HG02981 (cell line): ENCODE measurements at regions not wholly inside any gene's neighbourhood (a gene's known extent, or its start where the extent isn't known, plus 50 kb on each side); places are given as distances from the start of the nearest gene placed in this dataset.
"Not testable (repeated sequence)": the region's sequence is repeated elsewhere in the genome, so short reads cannot be mapped to it uniquely, and the experiment has no call there.

Experiments used
- ATAC-seq: cut with Tn5 transposase; IDR thresholded peaks from one replicate; pipeline ENCODE4 v1.9.1; 2021; ENCODE audit warnings: mild to moderate bottlenecking, moderate library complexity; ENCODE audit not compliant: unreplicated experiment

DNA sequence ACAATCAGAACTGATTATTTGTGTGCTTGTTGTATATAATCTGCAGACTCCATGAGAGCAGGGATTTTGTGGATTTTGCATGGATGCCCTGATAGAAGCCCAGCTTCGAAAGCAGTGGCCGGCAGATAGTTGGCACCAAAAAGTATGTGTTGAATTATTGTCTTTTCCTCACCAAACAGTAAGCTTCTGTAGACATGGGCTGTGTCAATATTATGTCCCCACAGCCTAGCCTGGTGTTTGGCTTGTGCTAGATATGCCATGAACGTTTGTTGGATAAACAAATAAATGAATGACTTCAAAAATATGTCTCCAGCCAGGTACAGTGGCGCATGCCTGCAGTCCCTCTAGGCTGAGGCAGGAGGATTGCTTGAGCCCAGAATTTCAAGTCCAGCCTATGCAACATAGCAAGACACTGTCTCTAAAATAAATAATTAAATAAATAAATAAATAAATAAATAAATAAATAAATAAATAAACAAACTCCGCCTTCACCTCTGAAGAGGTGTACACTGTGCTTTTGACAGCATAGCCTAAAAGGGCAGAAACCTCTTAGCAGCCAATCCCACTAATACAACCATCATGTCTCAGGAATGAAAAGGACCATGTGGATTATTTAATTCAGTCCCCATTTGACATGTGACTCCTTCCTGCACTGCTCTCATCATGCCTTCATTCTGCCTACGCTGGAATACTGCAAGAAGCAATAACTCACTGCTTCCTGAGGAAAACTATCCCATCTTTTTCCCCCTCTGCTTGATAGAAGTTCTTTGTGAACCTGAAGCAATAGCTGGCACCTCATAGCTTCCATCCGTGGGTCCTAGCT, 335.2 kb downstream of the FBXW7 start:
- no peak for ATAC-seq

DNA sequence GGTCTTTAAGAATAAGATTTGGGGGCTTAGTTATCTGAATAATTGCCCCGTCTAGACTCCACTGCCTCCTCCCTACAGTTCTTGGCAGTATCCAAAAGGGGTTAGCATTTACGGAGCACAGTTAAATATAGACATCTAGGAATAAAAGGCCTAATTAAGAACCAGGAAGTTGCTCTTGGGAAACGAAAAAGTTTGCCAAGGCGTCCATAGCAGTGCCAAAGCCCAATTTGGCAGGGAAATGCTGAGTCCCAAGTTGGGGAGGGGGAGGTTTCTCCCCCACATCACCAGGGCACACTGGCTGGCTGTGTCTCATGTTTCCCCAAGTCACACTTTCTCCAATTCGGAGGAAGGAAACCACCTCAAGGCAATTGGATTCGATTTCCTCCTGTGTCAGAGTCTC, 338.7 kb downstream of the FBXW7 start:
- no peak for ATAC-seq

DNA sequence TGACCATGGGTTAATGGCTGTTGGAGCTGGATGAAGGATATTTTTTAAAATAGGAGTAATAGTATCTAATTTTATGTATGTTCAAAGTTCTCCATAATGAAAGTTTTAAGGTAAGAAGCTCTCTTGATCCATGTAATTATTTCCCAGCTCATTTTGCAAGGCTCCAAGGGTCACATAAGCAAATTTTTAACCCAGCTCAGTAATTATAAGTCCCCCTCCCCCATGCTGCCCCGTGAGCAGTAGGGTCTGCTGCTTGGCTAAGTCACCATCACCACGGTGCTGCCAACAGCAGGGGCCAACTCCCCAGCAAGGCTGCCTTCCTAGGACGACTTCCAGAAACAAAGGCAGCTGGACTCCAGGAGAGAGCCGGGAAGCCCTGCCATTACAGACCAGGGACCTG, 340.0 kb downstream of the FBXW7 start:
- no peak for ATAC-seq

DNA sequence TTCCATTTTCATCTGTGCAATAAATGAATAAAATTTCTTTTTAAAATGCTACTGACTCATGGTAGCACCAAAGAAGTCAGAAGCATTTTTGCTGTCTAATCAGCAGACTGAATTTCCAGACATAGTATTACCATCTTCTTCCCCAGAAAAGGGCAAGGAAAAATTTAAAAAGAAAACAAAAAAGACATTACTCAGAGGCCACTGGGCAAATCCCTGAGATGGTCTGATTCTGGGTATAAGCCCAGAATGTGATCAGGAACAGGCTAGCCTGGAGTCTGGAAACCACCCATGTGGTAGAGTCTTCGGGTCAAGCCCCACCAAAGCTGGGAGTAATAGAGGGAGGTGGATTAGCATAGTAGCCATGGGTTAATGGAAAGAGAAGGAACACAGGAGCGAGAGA, 342.8 kb downstream of the FBXW7 start:
- no peak for ATAC-seq

DNA sequence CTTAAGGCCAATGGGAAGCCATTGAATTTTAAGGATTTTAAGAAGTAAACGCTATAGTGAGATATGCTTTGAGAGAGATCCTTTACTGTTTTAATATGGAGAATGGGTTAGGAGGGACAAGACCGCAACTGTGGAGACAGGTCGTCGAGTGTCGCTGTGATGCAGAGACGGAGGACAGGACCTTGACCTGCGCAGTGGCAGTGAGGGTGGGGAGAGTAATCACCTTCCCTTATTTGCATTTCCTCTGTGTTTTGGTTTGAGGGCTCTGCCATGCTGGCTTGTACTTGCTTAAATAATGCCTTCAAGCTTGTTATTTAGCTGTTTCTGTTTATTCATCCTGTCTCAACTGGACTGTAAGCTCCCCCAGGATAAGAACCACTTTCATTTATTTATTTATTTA, 345.0 kb downstream of the FBXW7 start:
- no peak for ATAC-seq

DNA sequence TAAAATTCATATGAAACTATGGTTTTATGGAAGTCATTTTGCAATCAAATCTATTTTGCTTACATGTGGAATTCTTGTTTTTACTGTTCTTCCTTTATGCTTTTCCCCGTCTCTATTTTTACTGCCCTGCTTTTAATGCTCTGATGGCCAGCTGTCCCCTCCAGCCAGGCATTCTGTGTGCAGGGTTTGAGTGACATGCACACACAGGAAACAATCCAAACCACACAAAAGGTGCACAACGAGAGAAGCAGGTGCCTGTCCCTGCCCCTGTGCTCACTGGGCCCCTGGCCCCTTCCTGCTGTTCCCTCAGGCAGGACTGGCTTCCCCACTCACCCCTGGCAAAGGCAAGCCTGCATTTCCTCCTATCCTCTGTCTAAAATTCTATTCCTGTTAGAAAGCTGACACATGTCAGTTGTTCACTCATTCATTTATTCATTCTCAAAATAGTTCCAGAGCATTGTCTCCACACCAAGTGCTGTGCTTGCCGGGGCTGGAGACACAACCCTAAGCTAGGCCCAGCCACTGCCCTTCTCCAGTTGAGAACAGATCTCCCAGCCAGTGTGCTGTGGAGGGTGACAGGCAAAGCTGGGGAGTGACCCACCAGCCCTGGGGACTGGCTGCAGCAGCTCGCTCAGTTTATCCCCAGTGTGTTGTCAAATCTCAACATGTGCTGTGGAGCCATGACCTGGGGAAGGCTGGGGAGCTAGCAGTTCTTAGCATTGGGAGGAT, 346.3 kb downstream of the FBXW7 start:
- ATAC-seq, result peak; percentile 60

DNA sequence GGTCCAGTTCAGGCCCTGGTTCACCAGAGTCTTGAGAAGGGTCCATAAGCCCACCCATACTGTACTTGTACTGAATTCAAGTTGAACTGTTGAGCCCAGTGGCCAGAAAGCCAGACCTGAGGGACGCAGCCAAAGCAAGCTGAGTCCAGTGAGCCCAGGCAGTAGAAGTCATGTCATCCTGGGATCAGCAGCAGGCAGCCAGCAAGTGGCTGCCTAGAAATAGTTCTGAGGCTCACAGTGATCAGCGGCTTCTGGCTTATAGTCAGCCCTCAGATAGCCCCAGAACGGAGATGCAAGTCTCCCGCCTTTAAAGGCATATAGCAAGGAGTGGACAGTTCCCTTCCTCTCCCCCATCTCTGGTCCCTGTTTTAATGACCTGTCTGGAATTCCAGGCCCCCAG, 347.1 kb downstream of the FBXW7 start:
- no peak for ATAC-seq

DNA sequence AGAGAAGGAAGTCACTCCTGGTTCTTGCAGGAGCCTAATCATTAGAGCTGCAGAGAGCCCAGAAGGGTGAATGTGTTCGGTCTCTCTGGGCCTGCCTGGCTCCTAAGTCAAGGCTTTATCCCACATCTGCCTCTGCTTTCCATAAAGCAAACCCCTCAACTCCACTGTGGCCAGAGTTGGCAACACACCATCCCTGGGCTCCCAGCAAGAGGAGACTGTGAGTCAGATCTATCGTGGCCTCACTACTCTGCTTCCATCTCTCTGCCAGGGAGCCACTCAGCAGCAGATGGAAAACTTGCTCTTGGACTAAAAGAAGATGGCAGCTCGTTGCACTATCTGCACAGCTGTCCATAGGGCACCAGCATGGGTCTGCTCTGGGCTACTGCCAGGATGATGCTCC, 348.2 kb downstream of the FBXW7 start:
- ATAC-seq, result no peak

DNA sequence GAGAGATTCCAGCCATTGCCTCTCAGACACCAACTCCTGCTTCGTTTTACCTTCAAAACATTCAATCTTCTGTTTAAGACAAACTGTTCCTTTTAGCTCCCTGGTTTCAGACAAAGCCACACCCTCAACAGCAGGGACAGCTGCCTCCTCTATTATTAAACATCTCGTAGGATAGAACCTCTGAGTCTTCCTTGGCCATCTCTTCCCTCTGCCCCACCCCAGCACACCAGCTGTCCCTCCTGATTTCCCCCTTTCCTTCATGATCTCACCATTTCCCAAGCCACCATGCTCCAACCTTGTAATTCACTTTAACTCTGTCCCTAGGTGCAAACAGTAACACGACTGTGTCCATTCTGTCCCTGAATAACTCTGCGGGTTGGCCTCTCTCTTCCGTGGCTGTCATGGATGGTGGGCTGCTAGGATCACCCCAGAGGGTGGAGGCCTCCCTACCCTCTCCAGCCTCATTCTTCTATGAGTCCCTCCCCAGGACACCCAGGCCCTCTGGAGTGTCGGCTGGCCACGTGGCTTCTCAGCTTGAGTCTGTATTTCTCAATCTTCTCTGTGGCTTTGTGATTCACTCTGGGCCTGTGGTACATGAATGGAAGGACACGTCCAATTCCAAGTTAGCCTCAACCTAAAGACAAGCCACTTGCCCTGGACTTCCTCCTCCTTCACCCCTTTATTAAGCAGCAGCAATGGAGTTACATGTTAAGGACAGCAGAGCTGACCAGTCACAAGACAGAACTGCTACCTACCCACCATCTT, 349.9 kb downstream of the FBXW7 start:
- ATAC-seq, result no peak

DNA sequence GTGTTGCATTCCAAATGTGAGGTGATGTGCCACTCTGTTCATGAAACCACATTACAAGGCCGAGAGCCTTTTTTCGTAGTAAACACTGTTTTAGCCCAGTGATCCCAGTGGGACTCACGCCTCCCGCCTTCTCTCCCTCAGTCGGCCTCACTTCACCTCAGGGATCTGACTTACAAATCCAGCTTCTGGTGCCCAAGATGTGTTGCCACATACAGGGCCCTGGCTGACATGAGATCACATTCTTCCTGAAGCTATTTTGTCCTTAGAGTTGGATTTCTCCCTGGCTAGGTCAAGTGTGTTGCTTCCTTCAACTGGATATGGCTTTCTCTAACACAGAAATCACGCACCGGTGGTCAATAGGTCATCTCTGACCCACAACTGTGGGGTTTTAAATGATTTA, 354.7 kb downstream of the FBXW7 start:
- ATAC-seq, result no peak

DNA sequence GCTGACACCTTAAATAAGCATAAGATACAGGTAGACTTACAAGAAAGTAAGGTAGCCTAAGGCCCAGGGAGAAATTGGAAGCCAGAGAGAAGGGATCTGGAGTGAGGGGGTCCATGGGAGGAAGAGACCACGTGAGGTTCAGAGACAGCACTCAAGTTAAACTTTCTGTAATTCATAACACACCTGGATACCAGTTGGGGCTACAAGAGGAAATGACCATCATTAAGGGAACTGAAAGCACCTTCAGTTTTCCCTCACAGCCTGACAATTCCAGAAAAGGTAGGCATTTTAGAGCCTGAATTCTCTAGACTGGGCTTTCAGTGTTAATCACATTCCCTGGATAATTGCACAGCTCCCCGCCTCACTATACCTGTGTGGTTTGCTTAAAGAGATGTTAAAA, 355.5 kb downstream of the FBXW7 start:
- ATAC-seq, result no peak

DNA sequence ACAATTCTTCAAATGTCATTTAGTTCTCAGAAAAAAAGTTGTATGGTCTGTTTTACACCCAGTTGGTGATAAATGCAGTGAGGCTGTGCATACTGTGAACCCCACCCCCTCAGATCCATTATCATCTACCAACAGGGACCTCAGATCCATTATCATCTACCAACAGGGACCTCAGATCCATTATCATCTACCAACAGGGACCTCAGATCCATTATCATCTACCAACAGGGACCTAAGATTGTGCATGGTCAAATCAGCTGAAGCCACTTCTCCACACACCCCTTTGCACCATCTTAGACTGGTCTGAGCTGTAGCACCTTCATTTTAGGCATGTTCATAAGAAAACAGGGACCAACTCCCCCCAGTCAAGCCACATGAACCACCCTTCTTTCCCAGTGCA, 358.4 kb downstream of the FBXW7 start:
- ATAC-seq, result not testable (repeated sequence)

DNA sequence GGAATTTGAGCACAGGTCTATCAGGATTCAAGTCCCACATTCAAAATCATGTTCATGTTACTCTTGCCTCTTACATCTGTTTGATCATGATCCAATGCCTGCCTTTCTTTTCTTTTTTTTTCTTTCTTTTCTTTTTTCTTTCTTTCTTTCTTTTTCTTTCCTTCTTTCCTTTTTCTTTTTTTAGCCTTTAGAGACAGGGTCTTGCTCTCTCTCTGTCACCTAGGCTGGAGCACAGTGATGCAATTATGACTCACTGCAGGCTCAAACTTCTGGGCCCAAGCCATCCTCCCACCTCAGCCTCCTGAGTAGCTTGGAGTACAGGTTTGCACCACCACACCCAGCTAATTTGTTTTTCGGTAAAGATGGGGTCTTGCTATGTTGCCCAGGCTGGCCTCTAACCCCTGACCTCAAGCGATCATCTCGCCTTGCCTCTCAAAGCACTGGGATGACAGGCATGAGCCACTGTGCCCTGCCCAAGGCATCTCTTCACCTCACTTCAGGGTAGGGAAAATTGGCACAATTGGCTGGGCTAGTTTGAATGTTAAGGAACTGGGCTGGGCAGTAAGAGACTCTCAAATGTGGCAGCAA, 359.2 kb downstream of the FBXW7 start:
- ATAC-seq, result no peak

DNA sequence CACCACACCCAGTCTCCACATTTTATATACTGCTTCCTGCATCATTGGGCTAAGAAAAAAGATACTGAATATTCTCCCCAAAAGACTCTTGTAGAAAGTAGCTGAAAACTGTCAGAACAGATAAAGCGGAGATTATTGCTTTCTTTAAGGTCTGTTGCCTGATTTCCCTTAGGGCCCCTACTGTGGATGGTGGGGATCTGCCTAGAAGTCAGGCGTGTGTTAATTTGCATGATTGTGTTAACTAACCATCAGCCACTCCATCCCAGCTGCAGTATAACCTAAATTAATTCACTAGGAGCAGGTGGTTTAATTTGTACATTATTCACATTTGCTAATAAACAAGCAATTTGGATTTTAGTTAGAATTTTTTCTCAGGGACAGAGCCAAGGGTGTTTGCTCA, 360.3 kb downstream of the FBXW7 start:
- no peak for ATAC-seq

DNA sequence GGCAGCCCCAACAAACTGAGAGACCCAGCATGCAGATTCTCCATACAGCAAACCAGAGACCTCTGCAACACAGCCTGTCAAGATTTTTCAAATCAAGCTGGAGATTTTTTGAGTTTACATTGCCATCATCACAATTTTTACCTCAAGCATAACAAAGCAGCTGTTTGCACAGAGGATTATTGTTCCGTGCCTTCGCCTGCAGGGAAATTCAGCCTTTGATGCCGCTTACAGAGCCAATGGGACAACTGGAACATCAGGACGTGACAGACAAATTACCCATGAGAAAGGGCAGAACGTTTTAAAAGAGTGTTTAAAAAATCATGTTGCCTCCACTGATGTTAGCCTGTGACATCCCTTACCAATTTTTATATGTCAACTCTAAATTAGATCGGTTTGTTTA, 363.7 kb downstream of the FBXW7 start:
- ATAC-seq, result no peak

DNA sequence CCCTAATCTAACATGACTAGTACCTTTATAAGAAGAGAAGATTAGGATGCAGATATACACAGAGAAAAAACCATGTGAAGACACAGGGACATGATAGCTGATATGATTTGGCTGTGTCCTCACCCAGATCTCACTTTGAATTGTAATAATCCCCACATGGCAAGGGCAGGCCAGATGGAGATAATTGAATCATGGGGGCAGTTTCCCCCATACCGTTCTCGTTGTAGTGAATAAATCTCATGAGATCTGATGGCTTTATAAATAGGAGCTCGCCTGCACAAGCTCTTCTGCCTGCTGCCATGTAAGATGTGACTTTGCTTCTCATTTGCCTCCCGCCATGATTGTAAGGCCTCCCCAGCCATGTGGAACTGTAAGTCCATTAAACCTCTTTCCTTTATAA, 364.3 kb downstream of the FBXW7 start:
- no peak for ATAC-seq

DNA sequence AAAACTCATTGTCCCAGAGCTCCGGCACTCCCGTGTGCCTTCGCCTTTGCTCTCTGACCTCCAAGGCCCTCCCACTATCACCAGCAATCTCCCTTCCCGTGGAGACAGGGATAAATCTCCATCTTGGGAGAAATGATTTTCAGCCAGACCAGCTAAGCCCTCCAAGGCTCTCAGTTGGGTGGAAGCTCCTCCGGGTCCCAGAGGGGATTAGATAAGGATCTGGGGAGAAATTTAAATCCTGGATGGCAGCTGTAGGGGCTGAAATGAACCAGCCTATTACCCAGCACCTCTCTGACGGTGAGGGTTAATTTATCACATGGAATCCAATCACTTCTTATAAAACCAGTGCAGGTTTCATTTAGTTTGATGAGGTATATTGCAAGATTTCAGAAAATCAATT, 366.2 kb downstream of the FBXW7 start:
- ATAC-seq, result no peak

DNA sequence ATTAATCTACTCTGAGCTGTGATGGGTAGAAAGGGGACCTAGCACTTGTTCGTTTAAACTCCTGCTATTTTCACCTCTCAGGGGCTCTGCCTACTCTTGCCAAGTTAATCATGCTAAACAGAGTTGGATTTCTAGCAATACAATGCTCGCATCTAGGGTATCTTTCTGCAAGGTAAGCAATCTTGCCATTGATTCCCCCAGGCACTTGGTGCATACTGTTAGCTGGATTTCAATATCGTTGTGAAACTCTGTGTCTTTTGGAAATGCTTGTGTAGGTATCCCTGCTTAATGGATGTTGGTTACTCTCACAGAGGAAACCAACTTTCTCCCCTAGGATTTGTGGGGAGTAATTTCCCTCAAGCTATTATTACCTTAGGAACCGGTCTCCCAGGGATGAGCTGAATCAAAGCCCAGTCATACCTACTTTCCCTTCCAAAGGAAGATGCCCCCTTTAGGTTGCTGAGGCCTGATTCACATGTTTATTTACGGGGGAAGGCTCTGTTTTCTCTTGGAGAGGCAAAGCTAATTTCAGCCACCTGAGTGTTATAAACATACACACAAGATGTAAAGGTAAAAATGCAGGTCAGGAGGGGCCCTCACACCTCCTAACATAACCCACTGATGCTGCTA, 366.8 kb downstream of the FBXW7 start:
- no peak for ATAC-seq

DNA sequence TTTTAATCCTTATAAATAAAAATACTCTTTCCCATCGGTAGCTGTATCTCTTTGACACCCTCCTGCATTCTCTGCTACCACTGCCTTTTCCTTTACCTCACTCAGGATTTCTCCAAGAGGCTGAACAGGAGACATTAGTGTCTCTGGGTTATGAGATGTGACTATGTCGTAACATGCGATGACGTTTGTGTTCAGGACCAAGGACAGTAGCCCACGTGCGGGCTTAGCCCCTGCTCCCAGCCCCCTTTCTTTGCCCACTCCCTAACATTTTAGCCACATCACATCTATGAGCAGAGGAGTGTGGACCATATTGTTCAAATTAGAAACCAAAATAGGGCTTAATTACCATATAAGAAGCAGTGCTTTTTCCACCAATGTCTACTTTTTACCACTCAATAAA, 369.3 kb downstream of the FBXW7 start:
- no peak for ATAC-seq

DNA sequence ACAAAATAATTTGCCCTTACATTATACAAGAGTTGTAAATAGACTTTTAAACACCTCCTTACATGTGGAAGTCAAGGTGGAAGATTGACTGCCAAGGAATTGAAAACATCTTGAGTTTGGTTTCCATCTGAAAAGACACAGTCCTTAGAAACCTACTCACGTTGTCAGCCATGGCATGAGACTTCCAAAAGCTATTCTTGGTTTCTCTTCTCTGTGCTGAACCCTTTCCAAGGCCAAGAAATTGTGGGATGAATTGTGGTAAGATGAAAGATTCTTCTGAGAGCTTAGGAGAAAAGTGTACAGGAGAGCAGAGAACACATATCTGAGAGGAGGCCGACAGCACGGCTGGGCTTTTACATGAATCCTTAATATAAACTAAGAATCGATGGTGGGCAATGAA, 370.0 kb downstream of the FBXW7 start:
- ATAC-seq, result no peak

DNA sequence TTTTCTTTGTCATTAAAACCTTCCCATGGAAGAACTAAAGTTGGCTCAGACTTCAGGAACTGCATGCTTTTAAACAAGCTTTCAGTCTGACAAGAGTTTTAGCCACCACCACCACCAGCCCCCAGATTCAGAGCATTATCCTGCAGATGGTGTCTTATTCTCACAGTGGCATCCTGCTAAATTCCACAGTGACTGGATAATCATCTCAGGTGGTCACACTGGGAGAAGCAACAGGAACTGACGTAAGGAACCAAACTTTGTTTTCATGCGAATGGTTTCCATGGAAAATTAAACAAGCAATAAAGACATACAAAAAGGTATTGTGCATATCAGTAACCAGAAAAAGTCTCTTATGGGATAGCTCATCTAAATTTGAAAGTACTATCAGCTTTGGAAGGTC, 370.7 kb downstream of the FBXW7 start:
- no peak for ATAC-seq
